ENCODE measurements at regions not wholly inside any gene's neighbourhood (a gene's known extent, or its start where the extent isn't known, plus 50 kb on each side); places are given as distances from the start of the nearest gene placed in this dataset.

- no peak for TF ChIP-seq CTCF (IDR thresholded peaks at IDR 0.05)
- Histone ChIP-seq H3K27ac (no peak overlapping the region), H3K9me3 (no peaks in the 10 kb centered on the region), H3K4me3 (no peak overlapping the region), H3K36me3 (no peaks in the 10 kb centered on the region), H3K4me1 (no peaks in the 10 kb centered on the region), H3K27me3 (ENCODE audit: low read depth) (peaks cover 13% of the 10 kb centered on the region)
- intact Hi-C loops (cut with DNase I), result loop anchor here (10.0 kb wide), 1 partner anchor 285 kb away; no protein-coding TSS in a partner anchor
- DNase-seq (no peak), ATAC-seq (no peak)
These were observed 122.4 kb upstream of the ZNF236 start for GRCh38 chr18:76699923-76700322.

GRCh38 chr18:76697441-76697901 lies 124.9 kb upstream of the ZNF236 start:
- no peak overlapping the region for H3K27ac ChIP-seq
- DNase-seq (no peak), ATAC-seq (peak; percentile 40 to 70)
- H3K27me3 ChIP-seq (ENCODE audit: low read depth), result peaks cover 10% of the 10 kb centered on the region
- H3K4me3 ChIP-seq, result peak overlapping the region; percentile 24
- no peaks in the 10 kb centered on the region for H3K9me3 ChIP-seq
- H3K4me1 ChIP-seq, result no peaks in the 10 kb centered on the region
- no peaks in the 10 kb centered on the region for H3K36me3 ChIP-seq
- intact Hi-C loops (cut with DNase I), result loop anchor here (10.0 kb wide), 1 partner anchor 283 kb away; no protein-coding TSS in a partner anchor
- TF ChIP-seq CTCF (IDR thresholded peaks at IDR 0.05), result no peak

- intact Hi-C loops (cut with DNase I), result loop anchor here (10.0 kb wide), 1 partner anchor 277 kb away; no protein-coding TSS in a partner anchor
- ATAC-seq (no peak), DNase-seq (no peak)
- no peak for TF ChIP-seq CTCF (IDR thresholded peaks at IDR 0.05)
- Histone ChIP-seq H3K27me3 (ENCODE audit: low read depth) (peaks cover 14% of the 10 kb centered on the region), H3K27ac (no peak overlapping the region), H3K9me3 (no peaks in the 10 kb centered on the region), H3K4me1 (peaks cover 2% of the 10 kb centered on the region), H3K36me3 (no peaks in the 10 kb centered on the region), H3K4me3 (no peak overlapping the region)
These were observed 130.6 kb upstream of the ZNF236 start for GRCh38 chr18:76691800-76692199.

GRCh38 chr18:76689646-76690264 lies 132.6 kb upstream of the ZNF236 start:
- ATAC-seq, result no peak
- intact Hi-C loops (cut with DNase I), result loop anchor here (10.0 kb wide), 1 partner anchor 275 kb away; no protein-coding TSS in a partner anchor
- Histone ChIP-seq H3K36me3 (no peaks in the 10 kb centered on the region), H3K4me1 (peaks cover 7% of the 10 kb centered on the region), H3K4me3 (no peak overlapping the region), H3K9me3 (no peaks in the 10 kb centered on the region), H3K27ac (no peak overlapping the region), H3K27me3 (ENCODE audit: low read depth) (peaks cover 14% of the 10 kb centered on the region)
- TF ChIP-seq CTCF (IDR thresholded peaks at IDR 0.05), result no peak
- DNase-seq, result no peak

GRCh38 chr18:76688724-76689472 lies 133.5 kb upstream of the ZNF236 start:
- H3K27ac ChIP-seq, result no peak overlapping the region
- peaks cover 7% of the 10 kb centered on the region for H3K4me1 ChIP-seq
- H3K27me3 ChIP-seq (ENCODE audit: low read depth), result peaks cover 14% of the 10 kb centered on the region
- no peak for ATAC-seq
- no peaks in the 10 kb centered on the region for H3K9me3 ChIP-seq
- no peak for TF ChIP-seq CTCF (IDR thresholded peaks at IDR 0.05)
- no peak overlapping the region for H3K4me3 ChIP-seq
- no peak for DNase-seq
- no peaks in the 10 kb centered on the region for H3K36me3 ChIP-seq
- intact Hi-C loops (cut with DNase I), result no loop called here
